ENCODE measurements at regions not wholly inside any gene's neighbourhood (a gene's known extent, or its start where the extent isn't known, plus 50 kb on each side); places are given as distances from the start of the nearest gene placed in this dataset.
"Not testable (repeated sequence)": the region's sequence is repeated elsewhere in the genome, so short reads cannot be mapped to it uniquely, and the experiment has no call there.

DNA sequence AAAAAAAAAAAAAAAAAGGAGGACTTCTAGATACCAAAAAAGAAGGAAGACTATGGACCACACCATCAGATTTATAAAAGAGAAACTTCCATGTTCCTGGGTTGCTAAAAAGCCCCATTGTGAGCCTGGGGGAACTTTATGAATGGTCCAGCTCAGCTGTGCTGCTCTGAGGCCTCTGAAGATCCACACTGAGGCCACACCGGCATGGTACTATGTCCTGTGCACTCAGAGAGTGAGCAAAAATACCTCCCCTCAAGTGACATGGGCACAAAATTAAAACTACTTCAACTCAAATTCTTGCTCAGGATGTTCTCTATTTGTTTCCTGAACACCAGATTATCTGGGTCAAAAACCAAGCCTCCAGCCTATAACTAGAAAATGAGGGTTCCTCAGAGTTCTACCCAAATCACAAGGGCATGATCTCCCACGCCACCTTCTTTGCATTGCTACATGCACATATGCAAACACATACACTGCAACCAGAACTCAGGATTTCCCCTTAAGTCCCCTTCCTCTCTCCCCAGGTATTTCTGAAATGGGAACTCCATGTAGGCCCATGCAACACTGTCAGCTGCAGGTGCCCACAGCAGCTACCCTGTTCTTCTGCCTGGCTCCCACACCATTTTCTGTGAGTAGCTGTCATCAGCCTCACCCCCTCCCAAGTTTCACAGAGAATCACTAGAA lies 94.4 kb downstream of the SH3GLB1 start:
- no peak for DNase-seq

DNA sequence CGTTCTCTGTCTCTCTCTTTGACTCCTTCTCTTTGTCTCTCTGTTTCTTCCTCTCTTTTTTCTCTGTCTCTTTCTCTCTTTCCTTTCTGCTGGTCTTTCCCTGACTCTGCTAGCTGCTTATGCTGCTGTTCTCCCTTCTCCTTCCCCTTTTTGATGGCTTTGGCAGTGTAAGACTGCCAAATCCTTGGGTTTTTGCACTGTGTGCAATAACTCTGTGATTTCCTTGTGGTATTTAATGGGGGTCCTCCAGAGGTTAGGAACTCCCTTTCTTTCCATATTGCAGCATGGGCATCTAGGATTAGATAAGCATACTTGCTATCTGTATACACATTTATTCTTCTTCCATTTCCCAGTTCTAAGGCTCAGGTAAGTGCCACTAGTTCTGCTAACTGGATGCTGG lies 99.3 kb downstream of the SH3GLB1 start:
- DNase-seq, result not testable (repeated sequence)

DNA sequence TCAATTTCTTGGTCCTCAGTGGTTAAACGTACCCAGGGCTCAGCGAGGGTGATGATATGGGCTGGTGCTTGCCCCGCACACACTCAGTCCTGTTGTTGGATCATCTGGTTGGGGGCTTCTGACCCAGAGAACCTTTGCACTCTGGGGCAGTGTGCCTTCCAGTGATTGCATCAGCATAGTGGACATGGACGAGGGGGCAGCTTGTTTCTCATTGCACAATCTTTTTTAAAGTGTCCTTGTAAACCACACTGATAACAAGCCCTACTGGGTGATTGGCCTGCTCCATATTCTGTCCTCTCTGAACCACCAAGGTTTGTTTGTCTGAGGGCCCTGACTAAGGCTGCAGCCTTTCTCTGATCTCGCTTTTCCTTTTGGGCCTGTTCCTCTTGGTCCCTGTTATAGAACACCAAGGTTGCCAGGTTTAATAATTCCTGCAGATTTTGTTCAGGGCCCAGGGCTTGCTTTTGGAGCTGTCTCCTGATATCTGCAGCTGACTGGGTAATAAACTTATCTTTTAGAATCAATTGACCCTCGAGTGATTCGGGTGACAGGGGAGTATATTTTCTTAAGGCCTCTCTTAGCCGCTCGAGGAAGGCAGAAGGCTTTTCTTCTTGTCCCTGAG lies 101.6 kb downstream of the SH3GLB1 start:
- DNase-seq, result not testable (repeated sequence)

DNA sequence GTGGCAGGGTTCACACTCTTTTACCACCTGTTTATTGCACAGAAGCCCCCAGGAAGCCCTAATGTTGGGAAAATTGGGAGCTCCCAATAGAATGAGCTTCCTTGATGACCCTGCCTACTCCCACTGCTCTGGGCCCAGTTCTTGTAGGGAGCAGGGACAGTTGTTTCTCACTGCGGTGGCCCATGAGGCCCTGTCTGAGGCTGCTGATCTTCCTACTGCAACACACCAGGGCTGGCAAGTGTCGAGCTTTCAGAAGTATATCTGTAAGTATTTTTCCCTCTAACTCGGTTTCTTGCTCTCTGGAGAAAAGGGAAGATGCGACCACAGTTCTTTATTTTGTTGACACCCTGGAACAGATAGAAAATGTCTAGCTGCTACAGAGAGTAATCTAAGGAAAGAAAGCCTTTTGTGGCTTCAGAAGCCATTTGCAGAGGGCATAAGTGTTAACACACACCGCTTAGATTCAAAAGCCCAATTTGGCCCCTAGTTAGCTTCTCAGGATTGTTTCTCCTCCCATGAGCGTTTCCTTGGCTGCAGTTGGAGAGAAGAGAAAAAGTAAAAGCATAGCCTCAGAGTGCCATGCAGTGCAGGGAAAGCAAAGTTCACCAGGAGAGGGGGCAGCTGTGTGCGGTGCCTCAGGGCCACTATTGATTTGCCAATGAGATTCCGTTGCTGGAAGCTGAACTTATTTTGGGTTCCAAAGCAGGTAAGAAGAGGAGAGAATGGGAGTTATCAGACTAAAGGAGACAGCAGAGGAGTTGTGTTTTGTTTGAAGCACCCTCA lies 102.6 kb downstream of the SELENOF start:
- peak in 3 of 14 donors; percentile 1 to 4 (median 4) for DNase-seq

DNA sequence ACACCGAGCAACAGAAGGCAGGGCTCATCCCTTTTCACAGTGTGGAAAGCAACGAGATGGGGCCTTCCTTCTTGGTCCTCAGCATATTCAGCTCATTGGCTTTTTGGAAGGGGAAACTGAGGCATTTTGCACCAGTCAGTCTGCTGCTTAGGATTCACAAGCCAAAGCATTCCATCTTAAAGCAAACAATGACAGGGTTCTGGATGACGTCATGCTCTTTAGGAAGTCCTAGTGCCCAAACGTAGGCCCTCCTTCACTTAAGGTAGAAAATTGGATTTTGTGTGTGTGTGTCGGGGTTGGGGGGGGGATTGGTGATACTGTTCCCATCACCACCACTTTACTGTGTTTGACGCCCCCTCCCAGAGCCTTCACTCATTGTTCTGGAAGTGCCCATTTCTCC lies 101.6 kb downstream of the SELENOF start:
- DNase-seq, result no peak

Data from C1 segment of cervical spinal cord (tissue), 14 donors.